WTC11 (cell line): ENCODE measurements at regions not wholly inside any gene's neighbourhood (a gene's known extent, or its start where the extent isn't known, plus 50 kb on each side); places are given as distances from the start of the nearest gene placed in this dataset.

Experiments
- ATAC-seq: fragments of 200-7000 bp; cut with Tn5 transposase; 2 replicates; pipeline ENCODE4 v1.10.0; 2021; ENCODE audit warnings: mild to moderate bottlenecking, moderate library complexity
- CTCF ChIA-PET: fragments of 300-600 bp; sonication (Branson Sonifier 250); formaldehyde crosslinking; loops from one replicate; lab custom pipeline; 2021; ENCODE audit warnings: antibody characterized with exemption; lab: Charles Lee
- POLR2A ChIA-PET: fragments of 350-600 bp; sonication (Branson Sonifier 250); formaldehyde crosslinking; loops from one replicate; lab custom pipeline; 2021; ENCODE audit warnings: antibody characterized with exemption; lab: Charles Lee
- DNase-seq: peaks from one replicate; pipeline ENCODE4 v3.0.0; 2021; ENCODE audit warnings: low spot score
- H3K27ac Mint-ChIP-seq: 2 replicates; pipeline ENCODE4 v1.8.0; 2021; ENCODE audit warnings: mixed read lengths
- H3K27me3 Mint-ChIP-seq: 2 replicates; pipeline ENCODE4 v1.8.0; 2021; ENCODE audit warnings: low read depth, mild to moderate bottlenecking, moderate library complexity, mixed read lengths
- H3K36me3 Mint-ChIP-seq: 2 replicates; pipeline ENCODE4 v1.8.0; 2021; ENCODE audit warnings: mixed read lengths
- H3K4me1 Mint-ChIP-seq: 2 replicates; pipeline ENCODE4 v1.8.0; 2022; ENCODE audit warnings: mixed read lengths
- H3K4me3 Mint-ChIP-seq: 2 replicates; pipeline ENCODE4 v1.8.0; 2021; ENCODE audit warnings: mild to moderate bottlenecking, moderate library complexity, mixed read lengths
- H3K9me3 Mint-ChIP-seq: 2 replicates; pipeline ENCODE4 v1.8.0; 2021; ENCODE audit warnings: mixed read lengths
- CDX4 ChIP-seq: fragments of 250-450 bp; sonication (Bioruptor Pico); IDR thresholded peaks from 2 replicates; pipeline ENCODE4 v1.9.0; 2021; ENCODE audit warnings: moderate library complexity, mild to moderate bottlenecking, inconsistent platforms, borderline replicate concordance
- CTCF ChIP-seq: fragments of 200-600 bp; IDR thresholded peaks from 2 replicates; pipeline ENCODE4 v1.8.0; 2022; ENCODE audit warnings: antibody characterized with exemption
- E2F4 ChIP-seq: sonication (generic); formaldehyde crosslinking; IDR thresholded peaks from 2 replicates; pipeline ENCODE4 v1.8.1; 2022; ENCODE audit warnings: low read depth, mild to moderate bottlenecking, moderate library complexity, missing genetic modification reagents, borderline replicate concordance
- EMX1 ChIP-seq: fragments of 250-450 bp; sonication (Bioruptor Pico); IDR thresholded peaks from 2 replicates; pipeline ENCODE4 v1.8.0; 2021; ENCODE audit warnings: mild to moderate bottlenecking
- ESRRA ChIP-seq: sonication (generic); formaldehyde crosslinking; IDR thresholded peaks from 2 replicates; pipeline ENCODE4 v1.8.1; 2022; ENCODE audit warnings: mild to moderate bottlenecking, missing genetic modification reagents, borderline replicate concordance
- FOXJ3 ChIP-seq: sonication (generic); formaldehyde crosslinking; IDR thresholded peaks from 2 replicates; pipeline ENCODE4 v1.9.0; 2021; ENCODE audit warnings: missing genetic modification reagents, mild to moderate bottlenecking, borderline replicate concordance
- FOXK1 ChIP-seq: sonication (generic); formaldehyde crosslinking; IDR thresholded peaks from 2 replicates; pipeline ENCODE4 v1.8.0; 2022; ENCODE audit warnings: mild to moderate bottlenecking, moderate library complexity, missing genetic modification reagents
- GTF2I ChIP-seq: fragments of 250-450 bp; sonication (Bioruptor Pico); conservative IDR thresholded peaks from 2 replicates; pipeline ENCODE4 v1.4.0; 2021; ENCODE audit warnings: mild to moderate bottlenecking
- IRF2 ChIP-seq: sonication (generic); formaldehyde crosslinking; IDR thresholded peaks from 2 replicates; pipeline ENCODE4 v1.8.0; 2022; ENCODE audit warnings: low read depth, missing genetic modification reagents, borderline replicate concordance
- PRRX2 ChIP-seq: fragments of 250-450 bp; sonication (Bioruptor Pico); IDR thresholded peaks from 2 replicates; pipeline ENCODE4 v1.8.0; 2021; ENCODE audit warnings: mild to moderate bottlenecking
- RORB ChIP-seq: fragments of 250-450 bp; sonication (Bioruptor Pico); IDR thresholded peaks from 2 replicates; pipeline ENCODE4 v1.9.0; 2021; ENCODE audit warnings: mild to moderate bottlenecking
- STAT6 ChIP-seq: sonication (generic); formaldehyde crosslinking; conservative IDR thresholded peaks from 2 replicates; pipeline ENCODE4 v1.8.1; 2023; ENCODE audit warnings: mild to moderate bottlenecking, low read depth, missing genetic modification reagents, moderate library complexity
- TCF7 ChIP-seq: sonication (generic); formaldehyde crosslinking; IDR thresholded peaks from 2 replicates; pipeline ENCODE4 v1.8.0; 2022; ENCODE audit warnings: mild to moderate bottlenecking, low read depth, missing genetic modification reagents, moderate library complexity
- TEAD1 ChIP-seq: sonication (generic); formaldehyde crosslinking; IDR thresholded peaks from 2 replicates; pipeline ENCODE4 v1.8.0; 2022; ENCODE audit warnings: mild to moderate bottlenecking, missing genetic modification reagents
- USF1 ChIP-seq: sonication (generic); formaldehyde crosslinking; IDR thresholded peaks from 2 replicates; pipeline ENCODE4 v1.8.0; 2022; ENCODE audit warnings: mild to moderate bottlenecking, missing genetic modification reagents
- ZBTB21 ChIP-seq: sonication (generic); formaldehyde crosslinking; IDR thresholded peaks from 2 replicates; pipeline ENCODE4 v1.8.1; 2023; ENCODE audit warnings: mild to moderate bottlenecking, missing genetic modification reagents, borderline replicate concordance
- ZNF219 ChIP-seq: sonication (generic); formaldehyde crosslinking; IDR thresholded peaks from 2 replicates; pipeline ENCODE4 v1.8.0; 2023; ENCODE audit warnings: missing genetic modification reagents, mild to moderate bottlenecking, borderline replicate concordance
- ZNF232 ChIP-seq: sonication (generic); formaldehyde crosslinking; IDR thresholded peaks from 2 replicates; pipeline ENCODE4 v1.8.0; 2022; ENCODE audit warnings: mild to moderate bottlenecking, missing genetic modification reagents
- ZNF317 ChIP-seq: sonication (generic); formaldehyde crosslinking; IDR thresholded peaks from 2 replicates; pipeline ENCODE4 v1.8.1; 2023; ENCODE audit warnings: low read depth, mild to moderate bottlenecking, moderate library complexity, missing genetic modification reagents, borderline replicate concordance
- ZNF425 ChIP-seq: fragments of 250-450 bp; sonication (Bioruptor Pico); conservative IDR thresholded peaks from 2 replicates; pipeline ENCODE4 v1.9.0; 2021; ENCODE audit warnings: mild to moderate bottlenecking
- ZNF671 ChIP-seq: fragments of 250-450 bp; sonication (Bioruptor Pico); IDR thresholded peaks from 2 replicates; pipeline ENCODE4 v1.8.0; 2021; ENCODE audit warnings: mild to moderate bottlenecking
- ZSCAN18 ChIP-seq: fragments of 250-450 bp; sonication (Bioruptor Pico); IDR thresholded peaks from 2 replicates; pipeline ENCODE4 v2.1.2; 2022; ENCODE audit warnings: mild to moderate bottlenecking, moderate library complexity

GRCh38 chr5:101009758-101010519 is 106.9 kb upstream of the ST8SIA4 start (continued):
- no peak for TF ChIP-seq ZNF425 (CRISPR knock-in tag)
- TF ChIP-seq PRRX2 (CRISPR knock-in tag), result no peak
- TF ChIP-seq CDX4 (CRISPR knock-in tag), result no peak
- no peak for TF ChIP-seq ZBTB21
- TF ChIP-seq IRF2 (CRISPR knock-in tag), result no peak
- no peak for TF ChIP-seq ESRRA (CRISPR knock-in tag)
- TF ChIP-seq ZNF232 (CRISPR knock-in tag), result no peak
- no peak for TF ChIP-seq CTCF

- Mint-ChIP-seq H3K9me3 (peaks cover 36% of the 10 kb centered on the region), H3K4me1 (no peaks in the 10 kb centered on the region; the same call in 1 of the 2 replicates), H3K4me3 (no peak overlapping the region), H3K27ac (no peak overlapping the region), H3K27me3 (no peaks in the 10 kb centered on the region; the same call in 1 of the 2 replicates), H3K36me3 (peaks cover 28% of the 10 kb centered on the region)
- ChIA-PET POLR2A (no interaction called here), CTCF (no interaction called here)
- ATAC-seq (no peak), DNase-seq (no peak)
- TF ChIP-seq GTF2I (CRISPR knock-in tag) (no peak), RORB (CRISPR knock-in tag) (no peak), FOXJ3 (no peak), EMX1 (CRISPR knock-in tag) (no peak), FOXK1 (no peak), E2F4 (no peak), TEAD1 (no peak), USF1 (no peak), ZNF317 (CRISPR knock-in tag) (no peak), TCF7 (CRISPR knock-in tag) (no peak), ZSCAN18 (CRISPR knock-in tag) (no peak), STAT6 (CRISPR knock-in tag) (no peak), ZNF219 (CRISPR knock-in tag) (no peak), ZNF671 (CRISPR knock-in tag) (no peak)
These were observed 89.3 kb upstream of the ST8SIA4 start for GRCh38 chr5:100992354-100992753.
